IPS-20b (cell line): ENCODE measurements at regions not wholly inside any gene's neighbourhood (a gene's known extent, or its start where the extent isn't known, plus 50 kb on each side); places are given as distances from the start of the nearest gene placed in this dataset.

ENCODE experiments used
- H3K27ac ChIP-seq: one replicate; pipeline ENCODE4 v1.5.1; 2013; ENCODE audit warnings: low read length
- H3K27me3 ChIP-seq: 2 replicates; pipeline ENCODE4 v1.6.1; 2013; ENCODE audit warnings: mild to moderate bottlenecking, low read length, inconsistent platforms; ENCODE audit not compliant: insufficient read depth
- H3K36me3 ChIP-seq: 2 replicates; pipeline ENCODE4 v1.6.1; 2013; ENCODE audit warnings: low read depth, mild to moderate bottlenecking, inconsistent platforms, low read length, moderate library complexity; ENCODE audit not compliant: insufficient read depth
- H3K4me1 ChIP-seq: 2 replicates; pipeline ENCODE4 v1.6.1; 2013; ENCODE audit warnings: mild to moderate bottlenecking, control low read depth, inconsistent platforms, low read length, moderate library complexity; ENCODE audit not compliant: insufficient read depth
- H3K4me3 ChIP-seq: 2 replicates; pipeline ENCODE4 v1.5.1; 2013; ENCODE audit warnings: mild to moderate bottlenecking, low read length, inconsistent platforms
- H3K9ac ChIP-seq: 2 replicates; pipeline ENCODE4 v1.6.1; 2013; ENCODE audit warnings: low read depth, mild to moderate bottlenecking, inconsistent platforms, low read length, moderate library complexity
- H3K9me3 ChIP-seq: 2 replicates; pipeline ENCODE4 v1.6.1; 2013; ENCODE audit warnings: mild to moderate bottlenecking, low read depth, low read length, inconsistent platforms; ENCODE audit not compliant: insufficient read depth

DNA sequence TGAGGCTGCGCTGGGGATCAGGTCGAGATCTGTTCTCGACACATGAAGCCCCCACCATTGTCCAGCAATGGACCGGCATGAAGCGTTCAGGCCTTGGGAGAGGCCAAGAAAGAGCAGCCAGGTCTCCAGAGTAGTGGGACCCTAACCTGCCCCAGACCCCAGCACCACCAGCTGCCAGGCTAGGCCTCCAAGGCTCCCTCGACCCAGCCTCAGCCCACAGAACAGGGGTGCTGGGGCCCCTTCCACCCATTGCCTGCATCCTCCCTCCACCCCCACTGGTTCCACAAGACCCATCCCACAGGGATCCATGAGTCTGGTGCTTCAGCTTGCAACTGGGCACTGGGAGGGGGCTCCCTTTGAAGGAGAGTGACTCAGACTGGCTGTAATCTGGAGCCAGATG lies 120.3 kb downstream of the TUBA3C start:
- no peak overlapping the region for H3K9ac ChIP-seq
- H3K9me3 ChIP-seq, result peaks cover 98% of the 10 kb centered on the region
- H3K4me3 ChIP-seq, result no peak overlapping the region
- no peaks in the 10 kb centered on the region for H3K27me3 ChIP-seq
- no peaks in the 10 kb centered on the region for H3K4me1 ChIP-seq
- no peak overlapping the region for H3K27ac ChIP-seq
- no peaks in the 10 kb centered on the region for H3K36me3 ChIP-seq

DNA sequence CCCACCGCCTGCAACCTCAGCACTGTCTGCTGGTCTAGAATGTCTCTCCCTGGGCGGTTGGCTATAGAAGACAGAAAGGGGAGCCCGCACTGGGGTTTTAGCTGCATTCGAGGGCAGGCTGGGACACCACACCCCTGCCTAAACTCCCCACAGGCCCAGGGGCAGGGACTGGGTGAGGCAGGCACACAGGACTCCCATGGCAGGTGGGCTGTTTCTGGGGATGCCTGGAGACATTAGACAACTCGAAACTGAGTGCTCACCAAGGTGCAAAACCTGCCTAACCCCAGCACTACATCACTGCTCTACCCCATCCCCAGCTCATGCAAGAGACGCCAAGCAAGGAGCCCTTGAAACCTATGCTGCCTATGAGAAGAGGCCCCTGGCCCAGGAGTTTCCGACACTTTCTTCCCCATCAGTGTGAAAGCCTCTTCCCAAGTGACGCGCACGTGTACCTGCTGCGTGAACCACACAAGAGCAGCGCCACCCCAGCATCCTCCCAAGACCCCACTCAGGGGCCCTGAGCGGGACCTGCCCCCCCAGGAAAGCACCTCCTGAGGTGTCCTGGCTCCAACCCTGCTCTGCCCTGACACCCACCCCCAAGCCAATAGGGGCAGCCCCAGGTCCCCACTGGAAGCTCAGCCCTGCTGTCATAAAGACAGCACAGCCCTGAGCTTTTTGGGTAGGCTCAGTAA lies 121.2 kb downstream of the TUBA3C start:
- peaks cover 98% of the 10 kb centered on the region for H3K9me3 ChIP-seq
- H3K4me3 ChIP-seq, result no peak overlapping the region
- no peak overlapping the region for H3K27ac ChIP-seq
- no peak overlapping the region for H3K9ac ChIP-seq
- H3K27me3 ChIP-seq, result no peaks in the 10 kb centered on the region
- H3K36me3 ChIP-seq, result no peaks in the 10 kb centered on the region
- H3K4me1 ChIP-seq, result no peaks in the 10 kb centered on the region

DNA sequence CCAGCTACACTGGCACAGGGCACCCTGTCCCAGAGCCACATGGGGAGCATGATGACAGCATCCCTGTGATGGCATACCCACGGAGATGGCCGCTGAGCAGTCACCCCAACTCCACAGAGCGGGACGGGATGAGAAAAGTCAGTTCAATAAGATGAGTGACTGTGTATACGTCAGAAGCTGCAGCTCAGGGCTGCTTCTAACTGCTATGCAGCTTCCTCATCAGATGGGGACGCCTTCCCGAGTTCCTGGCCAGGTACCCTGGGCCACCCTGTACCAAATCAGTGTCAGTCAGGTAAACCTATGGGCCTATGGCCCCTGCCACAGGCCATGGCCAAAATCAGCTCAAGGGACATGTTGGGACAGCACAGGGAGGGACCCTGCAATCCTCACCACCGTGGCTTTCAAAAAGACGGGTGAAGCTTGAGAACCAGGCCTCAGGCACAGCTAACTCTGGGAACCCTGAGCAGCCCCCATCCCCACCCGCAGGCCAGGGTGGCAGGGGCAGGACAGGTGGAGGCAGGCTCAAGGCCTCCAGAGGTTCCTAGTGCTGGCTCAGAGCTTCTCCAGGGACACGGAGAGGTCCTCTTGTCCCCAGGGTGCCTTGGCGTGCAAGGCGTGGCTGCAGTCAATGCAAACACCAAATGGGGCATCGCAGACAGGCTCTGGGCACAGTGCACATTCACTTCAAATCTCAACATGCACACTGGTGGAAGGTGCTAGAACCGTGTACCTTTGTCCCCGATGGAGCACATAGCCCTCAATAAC lies 122.4 kb downstream of the TUBA3C start:
- Histone ChIP-seq H3K27me3 (no peaks in the 10 kb centered on the region), H3K9ac (no peak overlapping the region), H3K36me3 (no peaks in the 10 kb centered on the region), H3K9me3 (peaks cover 98% of the 10 kb centered on the region), H3K27ac (no peak overlapping the region), H3K4me1 (no peaks in the 10 kb centered on the region), H3K4me3 (no peak overlapping the region)

DNA sequence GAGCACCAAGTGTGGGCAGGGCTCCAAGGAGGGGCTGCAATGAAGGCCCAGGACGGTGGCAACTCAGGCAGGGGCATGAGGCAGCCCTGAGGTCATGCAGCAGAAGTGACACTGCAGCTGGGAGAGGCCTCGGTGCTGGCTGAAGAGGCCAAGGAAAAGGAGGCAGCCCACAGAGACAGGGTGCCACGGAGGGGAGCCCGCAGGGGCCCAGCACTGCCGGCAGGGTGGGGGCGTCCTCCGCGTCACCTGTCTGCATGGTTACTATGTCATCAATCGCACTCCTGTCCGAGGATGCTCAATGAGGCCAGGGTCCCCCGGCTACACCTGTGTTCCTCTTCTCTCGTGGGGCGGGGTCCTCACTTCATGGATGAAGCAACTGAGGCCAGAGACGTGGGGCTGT lies 123.1 kb downstream of the TUBA3C start:
- Histone ChIP-seq H3K4me3 (no peak overlapping the region), H3K4me1 (no peaks in the 10 kb centered on the region), H3K36me3 (no peaks in the 10 kb centered on the region), H3K9me3 (peaks cover 98% of the 10 kb centered on the region), H3K27me3 (no peaks in the 10 kb centered on the region), H3K9ac (no peak overlapping the region), H3K27ac (no peak overlapping the region)

DNA sequence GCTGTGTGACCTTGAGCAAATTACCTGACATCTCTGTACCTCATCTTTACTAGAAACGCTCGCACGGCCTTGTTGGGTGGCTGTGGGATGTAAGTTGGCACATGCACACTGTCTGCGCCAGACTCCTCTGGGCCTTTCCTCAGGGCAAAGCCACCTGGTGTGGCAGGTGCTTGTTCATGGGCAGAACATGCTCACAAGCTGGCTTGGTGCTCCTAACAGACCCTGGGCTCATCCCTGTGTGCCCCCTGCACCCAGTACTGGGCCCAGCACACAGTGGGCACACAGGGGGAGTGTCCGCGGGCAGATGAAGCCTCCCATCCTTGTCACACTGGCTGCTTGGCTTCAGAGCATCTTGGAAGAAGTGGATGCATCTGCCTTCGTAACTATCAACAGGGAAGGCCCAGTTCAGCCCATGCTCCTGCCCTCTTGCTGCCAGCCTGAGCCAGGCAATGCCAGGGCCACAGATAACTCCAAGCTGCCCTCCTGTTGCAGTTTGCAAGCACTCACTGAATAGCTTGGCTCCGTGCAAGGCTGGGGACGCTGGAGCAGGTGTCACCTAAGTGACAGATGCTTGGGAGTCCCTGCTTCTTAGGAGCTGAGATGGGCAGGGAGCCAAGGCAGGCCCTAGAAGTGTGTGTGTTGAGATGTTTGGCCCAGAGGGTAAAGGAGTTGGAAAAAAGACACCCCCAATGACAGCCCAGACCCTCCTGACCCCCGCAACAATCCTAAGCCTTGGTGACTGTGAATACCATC lies 123.9 kb downstream of the TUBA3C start:
- Histone ChIP-seq H3K9ac (no peak overlapping the region), H3K36me3 (no peaks in the 10 kb centered on the region), H3K9me3 (peaks cover 94% of the 10 kb centered on the region), H3K27ac (no peak overlapping the region), H3K27me3 (no peaks in the 10 kb centered on the region), H3K4me3 (no peak overlapping the region), H3K4me1 (no peaks in the 10 kb centered on the region)

DNA sequence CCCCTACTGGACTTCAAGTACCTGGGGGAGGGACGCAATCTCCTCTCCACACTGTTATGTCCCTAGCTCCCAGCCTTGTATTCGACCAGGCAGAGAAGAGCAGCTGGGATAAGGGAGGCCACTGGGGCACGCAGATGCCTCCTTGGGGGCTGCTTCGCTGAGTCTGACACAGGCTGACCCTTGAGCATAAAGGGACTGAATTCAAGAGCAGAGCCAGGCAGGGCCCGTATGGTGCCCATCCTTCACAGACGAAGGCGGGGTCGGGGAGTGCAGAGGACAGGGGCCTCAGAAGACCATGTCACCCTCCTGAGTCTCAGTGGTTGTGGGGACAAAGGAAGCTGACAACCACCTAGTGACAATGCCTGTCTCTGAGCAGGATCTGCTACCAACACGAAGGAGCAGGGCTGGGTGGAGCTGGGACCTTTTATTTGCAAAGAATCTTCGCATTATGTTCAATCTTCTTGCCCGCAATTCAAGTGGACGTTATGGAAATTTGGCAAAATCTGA lies 124.6 kb downstream of the TUBA3C start:
- H3K4me3 ChIP-seq, result no peak overlapping the region
- no peaks in the 10 kb centered on the region for H3K27me3 ChIP-seq
- H3K27ac ChIP-seq, result no peak overlapping the region
- no peaks in the 10 kb centered on the region for H3K36me3 ChIP-seq
- no peaks in the 10 kb centered on the region for H3K4me1 ChIP-seq
- peaks cover 92% of the 10 kb centered on the region for H3K9me3 ChIP-seq
- H3K9ac ChIP-seq, result no peak overlapping the region

DNA sequence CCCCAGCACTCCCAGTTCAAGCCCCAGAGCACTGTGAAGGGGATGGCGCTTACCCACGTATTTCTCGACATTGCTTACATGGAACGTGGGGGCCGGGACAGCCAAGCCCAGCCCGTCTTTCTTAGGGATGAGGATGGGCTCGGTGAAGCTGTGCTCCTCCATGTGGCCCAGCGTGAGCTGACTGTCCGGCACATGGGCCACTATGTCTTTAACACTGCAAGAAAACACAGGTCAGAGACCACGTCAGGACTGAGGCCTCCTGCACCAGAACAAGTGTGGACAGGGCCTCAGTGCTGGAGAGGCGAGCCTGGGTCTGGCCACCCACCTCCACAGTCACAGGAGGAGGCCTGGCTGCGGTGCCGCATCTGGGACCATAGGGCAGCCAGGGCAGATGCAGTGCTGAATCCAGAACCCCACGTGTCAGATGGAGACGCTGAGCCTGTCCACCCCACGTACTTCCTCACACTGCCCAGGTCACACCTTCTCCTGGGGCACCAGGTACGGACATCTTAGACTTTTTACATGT lies 125.2 kb downstream of the TUBA3C start:
- no peaks in the 10 kb centered on the region for H3K27me3 ChIP-seq
- no peak overlapping the region for H3K9ac ChIP-seq
- H3K27ac ChIP-seq, result no peak overlapping the region
- H3K4me3 ChIP-seq, result no peak overlapping the region
- H3K9me3 ChIP-seq, result peaks cover 92% of the 10 kb centered on the region
- H3K4me1 ChIP-seq, result no peaks in the 10 kb centered on the region
- no peaks in the 10 kb centered on the region for H3K36me3 ChIP-seq

DNA sequence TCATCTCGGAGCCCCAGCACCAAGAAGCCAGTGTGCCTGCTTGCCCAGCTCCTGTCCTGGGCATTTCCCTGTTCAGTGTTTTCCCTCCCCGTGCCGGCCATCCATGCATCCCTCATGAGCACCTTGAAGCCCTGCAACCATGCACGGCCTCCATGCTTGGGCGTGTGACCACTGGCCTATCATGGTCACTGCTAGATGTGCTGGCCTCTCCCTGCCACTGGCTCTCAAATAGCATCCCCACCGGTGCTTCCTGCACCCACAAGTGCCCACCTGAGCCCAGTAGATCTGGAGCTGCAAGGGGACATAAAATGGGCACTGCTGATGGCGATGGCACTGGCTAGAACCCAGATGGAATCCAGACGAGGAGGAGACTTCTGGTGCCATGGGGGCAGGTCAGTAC lies 126.0 kb downstream of the TUBA3C start:
- no peaks in the 10 kb centered on the region for H3K36me3 ChIP-seq
- H3K9me3 ChIP-seq, result peaks cover 93% of the 10 kb centered on the region
- no peak overlapping the region for H3K9ac ChIP-seq
- H3K27me3 ChIP-seq, result no peaks in the 10 kb centered on the region
- H3K4me3 ChIP-seq, result no peak overlapping the region
- no peaks in the 10 kb centered on the region for H3K4me1 ChIP-seq
- H3K27ac ChIP-seq, result no peak overlapping the region

DNA sequence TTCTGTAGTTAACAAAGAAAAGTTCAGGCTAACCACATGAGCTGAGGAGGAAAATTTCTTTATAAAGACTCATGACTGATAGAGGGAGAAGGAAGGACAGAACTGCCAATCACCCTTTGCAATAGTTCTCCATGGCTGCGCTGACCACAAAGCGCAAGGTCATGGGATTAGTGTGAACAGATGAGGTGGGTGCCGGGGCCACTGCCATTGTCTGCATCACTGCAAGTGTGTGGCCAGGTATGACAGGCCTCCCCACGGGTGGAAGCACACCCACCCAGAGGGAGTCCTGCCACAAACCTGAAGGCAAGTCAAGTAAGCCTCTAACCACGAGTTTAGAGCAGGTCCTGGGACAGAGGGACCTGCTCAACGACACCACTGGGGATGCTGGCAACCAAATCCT lies 128.1 kb downstream of the TUBA3C start:
- no peaks in the 10 kb centered on the region for H3K27me3 ChIP-seq
- no peaks in the 10 kb centered on the region for H3K36me3 ChIP-seq
- H3K9me3 ChIP-seq, result peaks cover 89% of the 10 kb centered on the region
- no peak overlapping the region for H3K27ac ChIP-seq
- H3K4me1 ChIP-seq, result no peaks in the 10 kb centered on the region
- no peak overlapping the region for H3K4me3 ChIP-seq
- no peak overlapping the region for H3K9ac ChIP-seq

DNA sequence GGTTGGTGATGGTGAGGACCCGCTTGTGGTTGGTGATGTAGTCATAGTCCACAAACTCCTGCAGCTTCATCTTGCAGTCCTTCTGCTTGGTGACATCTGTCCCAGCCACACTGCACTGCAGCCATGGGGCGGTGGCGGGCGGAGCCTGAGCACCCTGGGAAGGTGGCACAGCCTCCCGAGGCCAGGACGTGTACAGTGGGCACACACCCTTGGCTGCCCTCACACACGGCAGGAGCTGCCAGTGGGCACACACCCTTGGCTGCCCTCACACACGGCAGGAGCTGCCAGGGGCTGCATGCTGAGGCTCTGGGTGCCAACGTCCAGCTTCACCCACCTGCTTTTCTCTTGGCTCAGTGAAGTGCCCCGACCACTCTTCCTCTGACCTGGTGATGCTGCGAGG lies 128.7 kb downstream of the TUBA3C start:
- H3K9ac ChIP-seq, result no peak overlapping the region
- peaks cover 89% of the 10 kb centered on the region for H3K9me3 ChIP-seq
- no peaks in the 10 kb centered on the region for H3K36me3 ChIP-seq
- H3K4me1 ChIP-seq, result no peaks in the 10 kb centered on the region
- H3K4me3 ChIP-seq, result no peak overlapping the region
- no peak overlapping the region for H3K27ac ChIP-seq
- H3K27me3 ChIP-seq, result no peaks in the 10 kb centered on the region

DNA sequence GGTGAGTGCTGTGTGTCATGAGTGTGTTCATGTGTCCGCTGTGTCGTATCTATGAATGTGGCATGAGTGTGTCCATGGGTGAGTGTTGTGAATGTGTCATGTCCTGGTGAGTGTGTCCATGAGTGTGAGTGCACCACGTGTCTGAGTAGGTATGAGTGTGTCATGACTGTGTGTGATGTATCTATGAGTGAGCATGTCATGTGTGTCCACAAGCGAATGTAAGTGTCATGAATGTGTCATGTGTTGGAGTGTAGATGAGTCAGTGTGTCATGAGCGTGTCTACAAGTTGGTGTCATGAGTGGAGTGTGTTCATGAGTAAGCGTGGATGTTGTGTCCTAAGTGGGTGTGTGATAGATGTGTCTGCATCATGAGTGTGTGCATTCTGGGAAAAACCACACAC lies 129.4 kb downstream of the TUBA3C start:
- H3K36me3 ChIP-seq, result no peaks in the 10 kb centered on the region
- H3K27ac ChIP-seq, result no peak overlapping the region
- H3K27me3 ChIP-seq, result no peaks in the 10 kb centered on the region
- H3K4me1 ChIP-seq, result no peaks in the 10 kb centered on the region
- H3K4me3 ChIP-seq, result peak overlapping the region; percentile 38; the same call in 1 of the 2 replicates
- peaks cover 89% of the 10 kb centered on the region for H3K9me3 ChIP-seq
- H3K9ac ChIP-seq, result no peak overlapping the region
